Activated T-cell treated with anti-CD3 and anti-CD28 coated beads, Interleukin-2, amount 50 U/mL, for 4 hours (primary cell): ENCODE measurements at regions not wholly inside any gene's neighbourhood (a gene's known extent, or its start where the extent isn't known, plus 50 kb on each side); places are given as distances from the start of the nearest gene placed in this dataset.
A peak's percentile ranks its signal among the peaks of the same experiment; 100 is the strongest.

ENCODE experiments used
- ATAC-seq, 2 donors: fragments of 200-7000 bp; cut with Tn5 transposase; one replicate each; pipeline ENCODE4 v1.10.0; 2021
- DNase-seq: peaks from one replicate; pipeline ENCODE4 v3.0.0-alpha.2; 2020
- H3K27me3 Mint-ChIP-seq: one replicate; pipeline ENCODE4 v1.8.0; 2021; ENCODE audit warnings: low read depth, mixed read lengths
- H3K36me3 Mint-ChIP-seq: one replicate; pipeline ENCODE4 v1.8.0; 2022; ENCODE audit warnings: mixed read lengths; ENCODE audit not compliant: insufficient read depth
- H3K4me1 Mint-ChIP-seq: one replicate; pipeline ENCODE4 v1.8.0; 2021; ENCODE audit warnings: low read depth, mixed read lengths
- H3K4me3 Mint-ChIP-seq: one replicate; pipeline ENCODE4 v1.8.0; 2021; ENCODE audit warnings: mild to moderate bottlenecking, moderate library complexity, mixed read lengths
- H3K9me3 Mint-ChIP-seq: one replicate; pipeline ENCODE4 v1.8.0; 2021; ENCODE audit warnings: mixed read lengths

DNA sequence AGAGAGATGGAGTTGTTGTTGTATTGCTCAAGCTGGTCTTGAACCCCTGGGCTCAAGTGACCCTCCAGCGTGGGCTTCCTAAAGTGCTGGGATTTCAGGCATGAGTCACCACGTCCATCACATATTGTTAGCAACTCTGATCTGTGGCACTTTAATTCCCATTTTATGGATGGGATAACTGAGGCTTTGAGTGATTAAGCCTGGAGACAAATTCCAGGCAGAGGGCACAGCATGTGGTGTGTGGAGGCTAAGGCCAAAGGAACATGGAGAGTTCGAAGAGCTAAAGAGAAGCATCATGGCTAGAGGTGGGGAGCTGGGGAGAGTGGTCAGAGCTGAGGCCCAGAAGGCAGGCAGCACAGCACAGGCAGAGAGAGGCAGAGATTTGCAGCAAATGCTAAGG lies 458.4 kb downstream of the XPNPEP1 start:
- no peak overlapping the region for H3K4me3 Mint-ChIP-seq
- H3K4me1 Mint-ChIP-seq: no peaks in the 10 kb centered on the region
- H3K36me3 Mint-ChIP-seq: no peaks in the 10 kb centered on the region
- H3K27me3 Mint-ChIP-seq: peaks cover 5% of the 10 kb centered on the region
- H3K9me3 Mint-ChIP-seq: peaks cover 3% of the 10 kb centered on the region
- no peak for DNase-seq
- no peak for ATAC-seq

DNA sequence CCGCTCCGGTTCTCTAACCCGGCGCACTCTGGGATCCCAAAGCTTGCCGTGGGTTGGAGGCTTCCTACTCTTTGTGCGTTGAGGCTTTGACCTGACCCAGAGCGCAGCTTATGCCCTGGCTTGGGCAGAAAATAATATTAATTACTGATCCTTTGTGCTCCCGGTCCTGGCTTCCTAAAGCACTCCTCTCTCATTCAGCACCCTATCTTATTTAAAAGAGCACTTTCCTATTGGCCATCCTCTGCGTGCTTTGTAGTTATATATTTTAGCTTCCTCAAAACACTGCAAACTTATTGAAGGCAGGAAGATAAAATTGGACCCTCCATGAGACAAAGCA lies 466.0 kb downstream of the XPNPEP1 start:
- ATAC-seq: no peak
- Mint-ChIP-seq H3K27me3 (peaks cover 27% of the 10 kb centered on the region), H3K36me3 (no peaks in the 10 kb centered on the region), H3K9me3 (peaks cover 3% of the 10 kb centered on the region), H3K4me3 (no peak overlapping the region), H3K4me1 (no peaks in the 10 kb centered on the region)
- no peak for DNase-seq

DNA sequence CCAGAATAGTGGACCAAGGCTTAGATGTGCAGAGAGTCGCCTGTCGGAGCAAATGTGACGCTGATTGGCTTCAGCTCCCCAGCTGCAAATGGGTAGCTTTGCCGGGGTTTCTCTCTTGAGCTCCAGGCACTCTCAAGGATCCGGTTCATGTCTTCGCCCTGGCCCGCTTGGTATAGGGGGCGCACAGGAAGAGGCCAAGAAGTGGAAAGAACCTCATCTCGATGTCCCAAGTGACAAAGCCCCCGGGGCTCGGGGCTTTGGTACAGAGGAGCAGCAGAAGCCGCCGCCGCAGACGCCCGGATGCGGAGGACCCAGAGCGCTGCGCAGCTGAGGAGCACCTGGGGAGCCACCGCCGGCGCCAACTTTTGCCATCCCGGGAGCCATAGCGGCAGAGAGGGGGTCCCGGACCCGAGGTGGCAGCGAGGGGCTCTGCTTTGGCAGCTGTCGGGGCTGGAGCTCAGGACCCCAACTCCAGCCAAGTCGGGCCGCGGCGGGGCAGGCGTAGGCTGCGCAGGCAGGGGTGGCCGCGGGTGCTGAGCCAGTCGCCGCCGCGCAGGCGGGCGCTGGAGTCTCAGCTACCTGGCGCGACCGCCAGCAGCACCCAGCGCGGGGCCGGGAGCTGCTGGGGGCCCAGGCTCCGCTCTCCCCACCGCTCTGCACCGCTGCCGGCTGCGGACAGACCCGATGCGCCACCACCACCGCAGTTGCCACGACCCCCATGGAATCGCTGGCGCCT lies 466.6 kb downstream of the XPNPEP1 start:
- peak in 1 of 2 donors; percentile 23 for ATAC-seq
- Mint-ChIP-seq H3K4me3 (no peak overlapping the region), H3K27me3 (peaks cover 27% of the 10 kb centered on the region), H3K4me1 (no peaks in the 10 kb centered on the region), H3K36me3 (no peaks in the 10 kb centered on the region), H3K9me3 (no peaks in the 10 kb centered on the region)
- DNase-seq: no peak

DNA sequence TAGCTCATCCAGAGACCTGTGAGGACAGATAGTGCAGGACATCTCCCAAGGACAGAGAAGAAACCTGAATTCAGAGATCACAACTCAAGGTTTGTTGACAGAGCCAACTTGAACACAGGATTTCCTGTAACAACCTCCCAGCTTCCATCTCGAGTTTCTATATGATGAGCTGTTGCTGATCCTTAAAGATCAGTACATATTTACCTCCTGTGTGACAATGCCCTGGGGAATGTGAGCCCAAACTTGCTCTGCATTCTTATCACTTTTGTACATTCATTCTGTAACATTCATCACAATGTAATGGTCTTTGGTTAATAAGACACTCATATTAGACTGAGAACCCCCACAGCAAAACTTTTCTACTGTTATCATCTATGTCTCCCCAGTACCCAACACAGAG lies 468.6 kb downstream of the XPNPEP1 start:
- H3K27me3 Mint-ChIP-seq: peaks cover 22% of the 10 kb centered on the region

DNA sequence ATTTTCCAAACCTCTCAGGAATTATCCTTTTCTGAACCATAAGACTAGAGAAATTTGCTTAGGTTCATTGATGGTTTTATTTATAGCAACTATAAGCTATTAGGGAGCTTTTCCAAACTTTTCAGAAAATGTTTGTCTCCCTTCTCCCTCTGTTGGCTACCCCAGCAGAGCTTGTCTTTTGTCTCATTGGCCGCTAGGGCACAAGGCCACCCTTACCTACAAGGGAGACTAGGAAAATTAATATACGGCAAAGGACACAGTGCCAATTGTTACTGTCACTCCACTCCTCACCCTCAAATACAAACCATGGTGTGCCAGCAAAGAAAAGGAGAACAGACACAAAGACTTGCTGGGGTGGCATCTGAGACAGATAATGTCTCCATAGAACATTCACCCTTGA lies 471.4 kb downstream of the XPNPEP1 start:
- no peak for DNase-seq
- Mint-ChIP-seq H3K4me1 (no peaks in the 10 kb centered on the region), H3K36me3 (no peaks in the 10 kb centered on the region), H3K27me3 (peaks cover 10% of the 10 kb centered on the region), H3K4me3 (no peak overlapping the region), H3K9me3 (no peaks in the 10 kb centered on the region)
- ATAC-seq: no peak

More for the DNA sequence above, 468.6 kb downstream of the XPNPEP1 start:
- H3K9me3 Mint-ChIP-seq: no peaks in the 10 kb centered on the region
- H3K36me3 Mint-ChIP-seq: no peaks in the 10 kb centered on the region
- H3K4me1 Mint-ChIP-seq: no peaks in the 10 kb centered on the region
- no peak overlapping the region for H3K4me3 Mint-ChIP-seq
- no peak for DNase-seq
- no peak for ATAC-seq

DNA sequence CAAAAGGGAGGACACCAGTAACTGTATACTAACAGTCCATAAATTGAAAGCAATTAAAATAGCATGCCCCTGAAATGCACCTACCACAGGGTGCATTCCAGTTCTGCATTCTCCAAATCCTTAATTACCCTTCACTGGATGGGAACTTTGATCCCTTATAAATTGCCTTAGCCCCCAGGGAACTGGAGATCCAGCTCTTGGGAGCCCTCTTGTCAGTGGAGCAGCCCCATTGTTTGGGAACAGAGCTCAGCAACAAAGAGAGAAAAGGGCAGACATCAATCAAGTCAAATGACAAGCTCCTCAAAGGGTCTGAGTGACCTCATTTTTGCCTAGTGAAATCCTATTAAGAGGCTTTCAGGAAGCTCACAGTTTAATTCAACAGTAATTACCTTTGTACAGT lies 472.6 kb downstream of the XPNPEP1 start:
- no peak overlapping the region for H3K4me3 Mint-ChIP-seq
- H3K36me3 Mint-ChIP-seq: no peaks in the 10 kb centered on the region
- no peaks in the 10 kb centered on the region for H3K9me3 Mint-ChIP-seq
- H3K4me1 Mint-ChIP-seq: no peaks in the 10 kb centered on the region
- peaks cover 2% of the 10 kb centered on the region for H3K27me3 Mint-ChIP-seq
- DNase-seq (no peak), ATAC-seq (no peak)

DNA sequence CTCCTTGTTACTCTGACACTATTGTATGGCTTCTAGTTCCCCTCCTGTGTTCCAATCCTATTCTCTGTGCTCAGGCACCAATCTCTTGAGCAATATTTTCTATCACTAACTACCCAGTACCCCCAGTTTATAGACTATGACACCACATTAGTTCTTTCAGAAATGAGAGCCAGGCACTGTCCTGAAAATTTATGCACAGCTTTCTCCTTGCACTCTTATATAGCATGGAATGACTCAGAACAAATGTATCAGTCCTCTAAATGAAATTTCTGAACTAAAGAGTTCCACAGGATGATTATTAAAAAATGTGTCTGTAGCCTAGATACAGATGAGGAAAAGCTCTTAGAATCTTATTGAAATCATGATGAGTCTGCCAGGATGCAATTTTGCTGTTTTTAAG lies 489.9 kb downstream of the XPNPEP1 start:
- H3K36me3 Mint-ChIP-seq: no peaks in the 10 kb centered on the region
- no peaks in the 10 kb centered on the region for H3K9me3 Mint-ChIP-seq
- H3K4me1 Mint-ChIP-seq: no peaks in the 10 kb centered on the region
- no peak for ATAC-seq
- no peak for DNase-seq
- H3K27me3 Mint-ChIP-seq: peaks cover 2% of the 10 kb centered on the region
- no peak overlapping the region for H3K4me3 Mint-ChIP-seq

DNA sequence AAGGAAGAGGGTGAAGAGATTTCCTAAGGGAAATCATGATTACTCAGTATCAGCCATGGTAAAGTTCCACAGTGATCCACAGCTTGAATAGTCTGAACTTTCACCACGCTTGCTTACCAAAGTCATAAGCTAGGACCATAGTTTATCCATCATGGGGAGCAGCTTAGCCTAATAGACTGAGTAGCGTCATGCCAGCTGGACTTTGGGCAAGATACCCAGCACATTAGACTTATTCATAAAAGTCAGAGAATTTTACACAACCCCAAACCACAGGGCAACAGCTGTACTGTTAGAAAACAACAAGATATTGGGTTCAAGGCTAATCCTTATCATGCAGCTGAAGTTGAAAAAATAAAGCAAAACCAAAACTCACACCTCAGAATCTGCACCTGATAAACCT lies 491.0 kb downstream of the XPNPEP1 start:
- Mint-ChIP-seq H3K9me3 (no peaks in the 10 kb centered on the region), H3K4me3 (no peak overlapping the region), H3K36me3 (no peaks in the 10 kb centered on the region), H3K27me3 (peaks cover 4% of the 10 kb centered on the region), H3K4me1 (no peaks in the 10 kb centered on the region)
- DNase-seq (no peak), ATAC-seq (no peak)

DNA sequence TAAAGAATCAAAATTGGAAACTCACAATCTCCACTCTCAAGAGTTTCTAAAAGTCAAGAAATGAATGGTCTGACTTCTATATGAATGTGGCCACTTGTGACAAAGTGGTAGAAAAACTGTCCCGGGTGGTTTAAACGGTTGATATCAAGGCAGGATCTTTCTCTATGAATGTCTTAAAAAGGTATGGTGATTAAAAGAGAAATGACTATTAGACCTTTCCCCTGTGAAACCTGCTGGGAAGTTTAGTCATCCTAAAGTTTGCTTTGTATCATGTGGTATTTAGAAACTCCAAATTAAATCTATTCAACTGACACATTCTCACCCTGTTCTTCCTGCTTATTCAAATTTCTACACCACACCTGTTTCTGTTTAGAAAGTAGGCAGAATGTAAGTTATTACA lies 492.5 kb downstream of the XPNPEP1 start:
- Mint-ChIP-seq H3K4me1 (no peaks in the 10 kb centered on the region), H3K4me3 (no peak overlapping the region), H3K9me3 (no peaks in the 10 kb centered on the region), H3K27me3 (peaks cover 4% of the 10 kb centered on the region), H3K36me3 (no peaks in the 10 kb centered on the region)
- ATAC-seq (no peak), DNase-seq (no peak)

DNA sequence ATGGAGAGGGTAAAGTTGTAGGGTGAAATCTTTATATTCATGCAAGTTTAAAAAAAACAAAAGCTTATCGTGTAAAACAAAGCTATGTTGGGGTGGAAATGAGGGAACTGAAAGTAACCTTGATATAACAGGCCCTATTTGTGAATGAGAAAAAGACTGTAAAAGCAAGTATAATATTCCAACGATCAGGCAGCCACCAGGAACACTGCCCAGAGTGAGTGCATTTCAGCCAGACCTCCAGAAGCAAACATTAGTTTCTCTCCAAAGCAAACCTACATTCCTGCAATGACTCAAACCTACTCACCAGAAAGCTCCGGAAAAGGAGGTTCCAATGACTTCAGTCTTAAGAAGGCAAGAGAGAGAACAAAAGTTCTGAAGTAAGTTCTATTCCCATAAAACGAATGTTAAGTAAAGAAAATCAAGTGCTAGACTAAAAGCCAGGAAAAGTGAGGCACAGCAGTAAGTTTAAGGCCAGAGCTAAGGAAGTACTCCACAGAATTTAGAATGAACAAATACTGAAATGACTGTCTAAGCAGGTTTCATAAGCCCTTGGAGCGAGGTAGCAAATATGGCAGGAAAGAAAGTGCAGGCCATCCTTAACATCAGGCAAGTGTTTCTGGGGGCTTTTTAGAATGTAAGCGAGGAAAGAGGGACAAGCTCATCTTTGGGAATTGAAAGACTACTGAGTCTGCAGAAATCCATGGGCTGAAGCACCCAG lies 493.1 kb downstream of the XPNPEP1 start:
- H3K4me1 Mint-ChIP-seq: no peaks in the 10 kb centered on the region
- H3K4me3 Mint-ChIP-seq: no peak overlapping the region
- no peaks in the 10 kb centered on the region for H3K9me3 Mint-ChIP-seq
- ATAC-seq (no peak), DNase-seq (no peak)
- peaks cover 4% of the 10 kb centered on the region for H3K27me3 Mint-ChIP-seq
- no peaks in the 10 kb centered on the region for H3K36me3 Mint-ChIP-seq

DNA sequence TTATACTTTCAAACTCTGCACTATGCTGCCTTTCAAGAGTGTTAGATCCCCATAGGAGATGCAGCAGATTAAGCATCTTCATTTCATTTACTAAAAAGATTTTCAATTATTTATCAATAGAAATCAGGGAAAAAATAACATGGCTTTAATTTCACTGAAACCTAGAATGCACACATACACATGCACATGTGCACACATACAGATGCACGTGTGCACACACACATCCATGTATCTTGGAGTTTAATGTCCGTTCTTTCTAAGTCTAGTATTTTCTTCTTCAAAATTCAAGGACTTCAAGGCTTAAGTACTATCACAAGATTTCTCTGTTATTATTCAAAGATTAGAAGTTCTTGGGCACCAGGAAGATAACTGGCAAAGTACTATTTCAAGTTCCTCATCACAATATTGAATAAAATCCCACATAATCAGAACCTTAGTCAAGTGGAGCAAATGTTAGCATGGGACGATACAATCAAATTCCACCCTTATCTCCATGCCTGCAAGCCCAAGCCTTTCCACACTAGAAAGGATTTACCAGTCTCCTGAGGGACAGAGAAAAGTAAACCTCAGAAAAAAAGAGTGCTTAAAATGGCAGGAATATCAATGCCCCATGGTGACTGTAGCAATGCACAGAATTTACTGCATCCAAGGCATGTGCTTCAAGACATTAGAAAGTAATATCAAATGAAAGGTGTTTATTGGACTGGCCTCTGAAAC lies 494.4 kb downstream of the XPNPEP1 start:
- no peaks in the 10 kb centered on the region for H3K9me3 Mint-ChIP-seq

DNA sequence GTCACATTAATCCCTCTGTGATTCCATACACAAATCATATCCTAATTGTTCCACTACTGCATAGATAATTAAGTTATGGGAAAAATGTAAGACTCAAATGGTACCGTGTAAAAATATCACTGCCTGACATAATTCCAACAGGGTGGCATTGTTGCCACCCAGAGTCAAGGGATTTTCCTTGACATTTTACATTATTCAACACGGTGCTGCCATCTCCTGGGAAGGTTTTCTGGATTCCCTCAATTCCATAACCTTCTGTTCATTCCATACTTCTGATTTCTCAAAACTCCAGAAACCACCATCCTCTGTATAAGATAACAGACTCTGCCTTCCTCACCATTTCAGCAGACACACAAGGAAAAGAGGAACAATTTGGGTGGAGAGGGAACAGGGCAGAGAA lies 495.9 kb downstream of the XPNPEP1 start:
- Mint-ChIP-seq H3K36me3 (no peaks in the 10 kb centered on the region), H3K27me3 (peaks cover 4% of the 10 kb centered on the region), H3K4me3 (no peak overlapping the region), H3K4me1 (no peaks in the 10 kb centered on the region), H3K9me3 (no peaks in the 10 kb centered on the region)
- no peak for ATAC-seq
- no peak for DNase-seq

More for the DNA sequence above, 494.4 kb downstream of the XPNPEP1 start:
- DNase-seq (no peak), ATAC-seq (no peak)
- Mint-ChIP-seq H3K4me3 (no peak overlapping the region), H3K4me1 (no peaks in the 10 kb centered on the region), H3K36me3 (no peaks in the 10 kb centered on the region), H3K27me3 (peaks cover 4% of the 10 kb centered on the region)

DNA sequence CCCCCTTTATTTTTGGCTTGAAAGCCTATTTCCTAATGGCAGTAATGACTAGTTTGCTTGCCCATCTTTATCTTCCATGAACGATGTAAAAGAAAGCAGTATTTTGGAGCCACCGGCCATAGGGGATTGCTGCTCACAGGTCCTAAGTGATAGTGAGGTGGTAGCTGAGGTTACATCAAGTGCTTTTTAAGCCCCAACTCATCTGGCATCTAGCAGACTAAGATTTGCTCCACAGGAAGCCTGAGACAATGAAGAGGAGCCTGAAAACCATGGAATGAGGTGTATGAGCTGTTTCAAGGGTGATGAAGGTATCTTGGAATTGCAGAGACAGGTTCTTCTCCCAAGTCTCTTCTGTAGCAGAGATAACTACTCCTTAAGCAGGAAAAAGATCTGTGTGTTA lies 496.3 kb downstream of the XPNPEP1 start:
- no peak overlapping the region for H3K4me3 Mint-ChIP-seq
- no peaks in the 10 kb centered on the region for H3K4me1 Mint-ChIP-seq
- ATAC-seq: no peak
- no peaks in the 10 kb centered on the region for H3K9me3 Mint-ChIP-seq
- DNase-seq: no peak
- H3K36me3 Mint-ChIP-seq: no peaks in the 10 kb centered on the region
- H3K27me3 Mint-ChIP-seq: peaks cover 4% of the 10 kb centered on the region

DNA sequence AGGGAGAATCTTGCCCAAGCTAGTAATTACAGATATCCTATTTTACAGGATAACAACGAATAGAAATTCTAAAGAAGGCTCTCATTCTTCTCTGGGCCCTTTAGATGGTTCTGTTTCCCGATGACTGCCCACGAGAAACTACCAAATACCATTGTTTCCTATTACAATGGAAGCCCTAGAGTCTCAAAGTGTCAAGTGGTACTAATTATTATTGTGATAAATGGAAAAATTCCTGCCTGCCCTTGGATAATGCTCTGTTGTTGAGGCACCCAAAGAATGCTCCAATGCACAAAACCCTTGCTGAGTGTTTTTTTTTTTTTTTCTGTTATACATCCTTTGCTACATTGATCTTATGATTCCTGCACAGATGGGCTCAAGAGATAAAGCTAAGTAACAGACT lies 504.5 kb downstream of the XPNPEP1 start:
- H3K9me3 Mint-ChIP-seq: peaks cover 3% of the 10 kb centered on the region
- no peaks in the 10 kb centered on the region for H3K4me1 Mint-ChIP-seq
- H3K4me3 Mint-ChIP-seq: no peak overlapping the region
- DNase-seq (no peak), ATAC-seq (no peak)
- H3K27me3 Mint-ChIP-seq: no peaks in the 10 kb centered on the region
- H3K36me3 Mint-ChIP-seq: no peaks in the 10 kb centered on the region

DNA sequence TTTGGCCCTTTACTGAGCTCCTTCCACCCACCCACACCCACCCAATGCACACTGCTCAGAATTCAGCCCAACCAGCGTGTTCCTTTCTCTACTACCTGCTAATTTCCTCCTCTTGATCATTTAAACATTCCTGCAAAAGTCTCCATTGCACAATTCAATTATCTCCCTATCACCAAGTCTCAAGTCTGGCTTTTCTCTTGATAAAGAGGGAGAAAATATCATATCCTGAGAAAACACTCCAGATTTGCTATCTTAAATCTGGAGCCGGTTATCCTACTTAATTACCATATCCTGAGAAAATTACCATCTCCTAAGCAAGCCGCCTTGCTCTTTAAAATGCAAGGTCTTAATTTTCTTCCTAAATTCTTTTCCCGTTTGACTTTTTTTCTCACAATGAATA lies 505.5 kb downstream of the XPNPEP1 start:
- H3K4me3 Mint-ChIP-seq: no peak overlapping the region
- H3K4me1 Mint-ChIP-seq: no peaks in the 10 kb centered on the region
- H3K9me3 Mint-ChIP-seq: peaks cover 3% of the 10 kb centered on the region
- DNase-seq (no peak), ATAC-seq (no peak)
- H3K27me3 Mint-ChIP-seq: no peaks in the 10 kb centered on the region
- no peaks in the 10 kb centered on the region for H3K36me3 Mint-ChIP-seq
